HG03469 (cell line): ENCODE measurements at regions not wholly inside any gene's neighbourhood (a gene's known extent, or its start where the extent isn't known, plus 50 kb on each side); places are given as distances from the start of the nearest gene placed in this dataset.

Experiments
- ATAC-seq: cut with Tn5 transposase; IDR thresholded peaks from one replicate; pipeline ENCODE4 v1.9.1; 2021; ENCODE audit warnings: mild to moderate bottlenecking, moderate library complexity, moderate number of reproducible peaks; ENCODE audit not compliant: unreplicated experiment

DNA sequence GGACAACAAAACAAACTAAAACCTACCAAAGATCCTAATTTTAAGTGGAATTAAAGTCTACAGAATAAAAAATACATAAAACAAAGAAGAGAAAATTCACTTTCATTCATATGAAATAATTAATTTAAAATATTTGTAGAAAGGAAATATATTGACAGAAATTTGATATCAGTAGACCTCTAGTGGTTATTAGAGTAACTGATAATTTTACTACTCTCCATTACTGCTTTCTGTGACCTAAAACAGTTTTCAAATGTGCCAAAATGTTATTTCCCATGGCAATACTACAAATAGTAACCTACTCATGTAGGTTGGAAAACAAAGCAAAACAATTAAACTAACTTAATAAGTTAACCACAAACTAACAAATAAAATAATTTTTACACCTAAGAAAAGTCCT lies 147.1 kb downstream of the NOL4 start:
- ATAC-seq, result no peak

DNA sequence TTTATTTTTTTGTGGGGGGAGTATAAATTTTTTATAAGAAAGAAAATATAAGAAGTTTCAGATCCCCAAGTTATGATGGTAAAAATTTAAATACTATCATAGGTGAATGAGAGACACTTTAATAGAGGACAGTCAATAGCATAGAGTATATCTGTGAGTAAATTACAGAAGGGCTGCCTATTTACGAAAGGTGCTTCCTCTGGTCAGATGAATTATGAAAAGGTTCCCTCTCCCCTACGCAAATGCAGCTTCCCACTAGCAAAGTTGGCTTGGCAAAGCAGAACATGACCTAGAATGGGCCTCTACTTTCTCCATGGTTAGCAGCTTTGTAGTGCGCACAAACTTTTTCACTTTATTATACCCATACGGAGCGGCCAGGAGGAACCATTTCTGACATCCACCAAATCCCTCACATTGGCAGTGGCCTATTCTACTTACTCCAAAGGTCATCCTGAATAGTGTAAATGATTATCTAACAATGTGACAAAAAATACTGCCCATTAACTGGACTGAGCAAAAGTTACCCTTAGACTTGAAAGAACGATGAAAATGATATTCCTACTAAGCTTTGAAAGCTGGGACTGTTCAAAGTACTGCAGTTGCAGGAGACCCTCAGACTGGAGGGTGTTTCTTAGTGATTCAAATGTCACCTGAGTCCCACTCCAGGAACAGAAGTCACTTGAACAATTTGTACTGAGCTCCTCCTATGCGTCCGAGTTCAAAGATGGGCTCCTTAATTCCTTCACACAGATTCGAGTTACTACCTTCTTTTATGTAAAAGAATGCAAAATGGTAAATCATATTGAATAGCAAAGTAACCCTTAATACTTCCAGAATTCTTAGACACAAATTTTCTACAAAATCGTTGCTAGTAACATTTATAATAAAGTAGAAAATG lies 148.5 kb downstream of the NOL4 start:
- ATAC-seq, result no peak

DNA sequence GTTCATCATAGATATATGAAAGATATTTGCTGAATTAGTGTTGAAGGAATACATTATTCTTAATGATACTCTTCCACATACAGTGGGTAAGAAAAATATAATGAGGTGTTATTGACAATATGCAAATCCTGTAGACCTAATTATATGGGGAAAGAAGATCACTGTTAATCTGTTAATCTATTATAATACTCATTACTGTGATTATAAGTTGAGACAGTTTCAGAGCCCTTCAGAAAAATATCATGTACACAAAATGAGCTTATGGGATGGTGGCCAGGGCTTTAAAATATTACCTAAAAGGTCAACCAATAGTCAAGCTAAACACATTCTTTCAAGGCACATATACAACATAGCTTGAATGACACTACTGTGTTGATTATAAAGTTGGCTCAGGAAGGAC lies 163.5 kb downstream of the NOL4 start:
- no peak for ATAC-seq

DNA sequence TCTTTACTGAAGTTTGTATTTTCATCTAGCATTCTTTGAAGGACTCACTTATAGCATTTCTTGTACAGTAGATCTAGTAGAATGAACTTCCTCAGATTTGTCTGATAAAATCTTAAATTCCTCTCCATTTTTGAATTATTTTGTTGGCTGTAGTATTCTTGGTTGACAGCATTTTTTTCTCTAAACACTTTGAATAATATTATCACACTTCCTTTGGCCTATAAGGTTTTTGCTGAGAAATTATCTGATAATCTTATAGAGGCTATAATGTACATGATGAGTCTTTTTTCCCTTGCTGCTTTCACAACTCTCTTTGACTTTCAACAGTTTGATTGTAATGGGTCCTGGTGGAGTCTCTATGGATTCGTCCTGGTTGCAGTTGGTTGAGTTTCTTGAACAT lies 169.5 kb downstream of the NOL4 start:
- no peak for ATAC-seq

DNA sequence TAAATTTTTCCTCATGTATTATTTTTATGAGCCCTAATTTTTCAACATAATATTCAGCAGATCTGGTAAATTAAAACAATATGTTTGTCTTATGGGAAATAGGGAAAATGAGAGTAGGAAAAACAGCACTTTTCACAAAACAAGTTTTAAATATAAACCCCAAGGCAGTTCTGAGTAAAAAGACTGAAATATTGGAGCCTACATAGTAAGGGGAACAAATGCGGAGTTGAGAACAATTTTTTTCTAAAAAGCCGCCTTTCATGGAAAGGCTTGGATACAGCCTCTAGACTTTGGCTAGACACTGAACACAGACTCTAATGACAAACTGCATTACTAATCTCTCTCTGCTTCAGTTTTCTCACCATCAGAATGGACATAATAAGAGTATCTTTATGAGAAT lies 174.1 kb downstream of the NOL4 start:
- no peak for ATAC-seq

DNA sequence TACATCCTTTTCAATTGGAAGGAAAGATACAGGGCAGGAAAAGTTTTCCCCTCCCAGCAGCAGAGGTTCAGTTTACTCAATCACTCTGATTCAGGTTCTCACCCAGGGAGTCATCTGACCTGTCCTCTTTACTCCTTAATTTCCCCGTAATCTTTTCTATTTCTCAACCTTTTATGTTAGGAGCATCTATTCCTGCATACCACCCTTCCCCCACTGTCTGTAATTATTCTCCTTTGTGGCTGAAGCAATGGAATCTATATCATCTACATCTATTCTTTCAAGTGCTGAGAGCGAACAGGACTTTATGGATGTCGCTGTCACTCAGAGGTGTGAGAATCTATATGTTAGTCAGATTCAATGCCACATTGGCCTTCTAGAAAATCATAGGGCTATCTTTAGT lies 175.2 kb downstream of the NOL4 start:
- no peak for ATAC-seq

DNA sequence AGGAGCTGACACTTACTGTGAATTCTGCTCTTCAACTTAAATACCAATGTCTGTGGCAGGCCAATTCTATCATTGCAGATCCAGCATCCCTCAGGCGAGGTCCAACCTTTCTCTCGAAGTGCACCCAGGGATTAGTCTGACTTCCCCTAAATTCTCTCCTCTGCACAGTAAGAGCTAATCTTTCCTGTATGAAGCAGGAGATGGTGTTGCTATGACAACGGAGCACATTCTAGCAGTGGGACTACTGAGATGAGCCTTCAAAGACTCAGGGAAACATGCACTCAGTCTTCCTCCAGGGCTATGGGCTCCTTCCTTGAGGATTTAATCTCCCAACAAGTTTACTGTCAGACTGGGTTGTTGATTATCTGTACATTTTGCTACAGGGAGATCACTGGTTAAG lies 176.3 kb downstream of the NOL4 start:
- ATAC-seq, result no peak

DNA sequence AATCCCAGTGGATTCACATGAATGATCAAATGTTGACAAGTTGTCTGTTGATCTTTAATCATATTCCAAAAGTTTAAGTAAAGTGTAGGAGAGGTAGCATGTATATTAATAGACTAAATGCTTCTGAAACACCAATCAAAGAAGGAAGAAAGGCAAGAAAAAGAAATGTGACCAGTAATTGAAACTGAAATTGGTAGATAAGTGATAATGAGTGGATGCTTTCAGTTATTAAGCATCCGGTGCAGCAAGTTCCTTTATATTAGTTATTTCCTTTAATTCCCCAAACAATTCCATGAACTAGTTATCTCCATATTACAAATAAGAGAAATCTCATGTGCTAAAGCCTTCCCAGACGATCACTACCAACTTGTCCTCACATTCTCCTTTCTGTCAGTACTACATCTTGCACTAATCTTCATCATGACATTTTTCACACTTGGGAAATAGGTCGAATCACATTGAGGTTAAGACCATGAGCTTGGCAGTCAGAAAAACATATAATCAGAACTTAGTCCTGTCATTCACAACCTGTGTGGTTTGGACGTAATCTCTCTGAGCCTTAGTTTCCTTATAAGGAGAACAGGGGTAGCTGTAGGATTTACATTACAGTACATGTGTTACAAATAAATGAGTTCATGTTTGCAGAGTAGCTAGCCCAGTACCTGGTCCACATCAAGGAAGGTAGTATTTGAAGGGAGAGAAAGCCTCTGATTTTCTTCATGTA lies 182.1 kb downstream of the NOL4 start:
- no peak for ATAC-seq

DNA sequence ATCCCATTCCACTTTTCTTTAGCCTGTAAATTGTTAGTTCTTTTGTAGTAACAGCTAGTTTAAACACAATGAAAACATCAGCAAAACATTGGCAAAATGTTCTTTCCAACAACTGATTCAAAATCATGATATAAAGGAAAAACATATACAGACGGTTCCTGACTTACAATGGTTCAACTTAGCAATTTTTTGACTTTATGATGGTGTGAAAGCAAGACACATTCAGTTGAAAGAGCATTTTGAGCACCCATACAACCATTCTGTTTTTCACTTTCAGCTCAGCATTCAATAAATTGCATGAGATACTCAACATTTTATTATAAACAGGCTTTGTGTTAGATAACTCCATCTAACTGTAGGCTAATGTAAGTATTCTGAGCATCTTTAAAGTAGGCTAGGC lies 185.1 kb downstream of the NOL4 start:
- ATAC-seq, result no peak

DNA sequence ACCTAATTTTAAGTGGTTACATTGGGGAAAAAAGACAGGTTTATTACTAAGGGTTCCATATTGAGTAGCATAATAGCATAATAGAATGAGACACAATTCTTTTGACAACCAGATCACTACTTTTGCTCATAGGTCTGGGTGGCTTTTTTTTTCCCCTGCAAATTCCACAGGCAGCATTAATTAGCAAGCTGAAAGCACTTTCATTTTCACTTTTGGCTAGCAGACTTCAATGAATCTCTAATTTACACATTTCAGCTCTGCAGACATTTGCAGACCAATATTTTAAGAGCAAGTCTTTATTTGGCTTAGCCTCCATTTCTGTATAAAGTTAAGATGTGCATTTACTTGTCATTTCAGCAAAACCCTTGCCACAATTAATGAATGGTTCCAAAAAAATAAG lies 185.5 kb downstream of the NOL4 start:
- ATAC-seq, result no peak

DNA sequence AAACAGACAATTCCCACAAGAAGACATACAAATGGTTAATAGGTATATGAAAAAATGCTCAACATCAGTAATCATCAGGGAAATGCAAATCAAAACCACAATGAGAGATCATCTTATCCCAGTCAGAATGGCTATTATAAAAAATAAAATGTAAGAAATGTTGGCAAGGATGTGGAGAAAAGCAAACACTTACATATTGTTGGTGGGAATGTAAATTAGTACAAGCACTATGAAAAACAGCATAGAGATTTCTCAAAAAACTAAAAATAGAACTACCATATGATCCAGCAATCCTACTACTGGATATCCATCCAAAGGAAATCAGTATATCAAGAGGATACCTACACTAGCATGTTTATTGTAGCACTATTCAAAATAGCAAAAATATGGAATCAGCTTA lies 186.6 kb downstream of the NOL4 start:
- ATAC-seq, result no peak

DNA sequence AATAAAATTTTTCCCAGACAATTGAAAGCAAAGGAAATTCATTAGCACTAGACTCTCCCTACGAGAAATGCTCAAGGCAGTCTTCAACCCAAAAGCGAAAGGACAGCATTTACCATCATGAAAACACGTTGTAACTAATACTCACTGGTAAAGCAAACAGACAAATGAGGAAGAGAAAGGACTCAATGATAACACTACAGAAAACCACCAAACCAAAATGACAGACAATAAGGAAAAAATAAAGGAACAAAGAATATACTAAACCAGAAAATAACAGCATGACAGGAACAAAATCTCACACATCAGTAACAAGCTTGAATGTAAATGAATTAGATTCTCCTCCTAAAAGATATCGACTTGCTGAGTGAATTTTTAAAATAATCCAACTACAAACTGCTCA lies 190.7 kb downstream of the NOL4 start:
- no peak for ATAC-seq

DNA sequence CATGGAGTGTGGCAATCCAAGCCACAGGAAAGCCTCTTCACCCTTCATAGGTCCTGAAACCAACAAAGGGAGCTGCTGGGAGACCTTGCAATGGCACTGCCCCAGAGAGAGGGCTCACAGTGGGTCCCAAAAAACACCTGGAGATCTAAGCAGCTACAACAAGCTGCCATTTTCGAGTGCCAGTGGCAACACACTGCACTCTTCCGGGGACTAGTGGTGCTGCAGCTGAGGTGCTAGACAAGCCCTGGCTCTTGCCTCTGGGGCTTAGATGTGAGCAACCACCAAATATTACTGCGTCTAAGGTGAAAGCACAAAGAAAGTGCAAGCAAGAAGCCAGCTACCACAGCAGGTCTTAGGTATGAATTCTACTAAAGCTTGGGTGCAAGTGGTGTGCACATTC lies 192.9 kb downstream of the NOL4 start:
- no peak for ATAC-seq

DNA sequence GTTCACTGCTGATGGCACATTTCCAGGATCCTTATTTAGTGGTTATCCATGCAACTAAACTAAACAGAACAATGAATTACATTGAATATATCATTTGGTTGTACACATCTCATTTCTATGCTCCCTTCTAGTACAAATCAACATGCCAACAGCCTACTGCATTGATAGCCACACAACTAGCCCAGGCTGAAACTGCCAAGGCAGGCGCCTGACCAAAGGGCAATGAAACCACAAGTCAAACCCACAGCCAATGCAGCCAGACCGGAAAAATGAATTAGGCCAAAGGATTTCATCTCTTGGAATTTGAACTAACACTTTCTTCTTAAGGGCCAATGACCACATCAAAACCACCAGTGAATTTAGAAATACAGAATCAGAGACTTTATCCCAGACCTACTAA lies 196.4 kb downstream of the NOL4 start:
- no peak for ATAC-seq

DNA sequence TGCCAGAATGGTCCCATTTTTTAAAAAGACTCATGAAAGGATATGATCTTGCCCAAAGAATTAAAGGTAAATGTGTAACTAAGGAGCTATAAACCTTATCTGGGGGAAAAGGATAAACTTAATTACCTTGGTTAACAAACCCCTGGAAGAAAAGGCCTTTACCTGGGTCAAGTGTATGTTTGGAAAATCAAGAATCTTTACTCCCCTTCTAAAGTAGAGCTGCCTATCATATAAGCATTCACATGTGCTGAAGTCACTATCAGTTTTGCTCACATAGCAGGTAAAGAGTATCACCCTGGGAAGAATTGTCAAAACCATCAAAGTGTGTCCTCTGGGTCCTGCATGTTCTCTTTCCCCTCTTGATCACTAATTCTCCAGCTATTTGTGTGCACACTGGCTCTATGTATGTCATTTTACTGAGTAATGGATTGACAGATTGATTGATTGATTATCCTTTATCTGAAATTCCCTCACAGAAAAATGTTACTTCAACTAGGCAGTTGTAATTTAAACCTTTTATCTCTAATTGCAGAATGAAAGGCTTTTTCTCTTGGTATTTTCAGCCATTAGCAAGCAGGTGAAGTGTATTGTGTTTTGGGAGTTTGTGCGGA lies 199.4 kb downstream of the NOL4 start:
- no peak for ATAC-seq

DNA sequence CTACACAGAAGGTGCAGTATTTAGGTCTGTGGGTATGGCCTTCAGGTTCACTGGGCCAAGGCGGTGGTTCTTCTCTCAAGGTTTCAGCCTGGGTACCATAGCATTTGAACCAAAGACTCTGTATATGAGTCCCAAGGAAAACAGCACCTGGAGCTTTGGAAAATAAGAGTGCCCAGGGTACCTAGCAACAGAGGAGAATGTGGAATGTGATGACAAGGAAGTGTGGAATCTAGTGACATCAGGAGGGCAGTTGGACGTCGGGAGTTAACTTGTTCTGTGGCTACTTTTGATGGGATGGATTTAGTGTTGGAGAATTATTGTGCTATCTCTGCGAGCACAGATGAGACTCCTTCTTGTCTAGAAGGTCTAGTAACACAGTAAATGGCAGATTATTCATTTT lies 201.2 kb downstream of the NOL4 start:
- ATAC-seq, result no peak

DNA sequence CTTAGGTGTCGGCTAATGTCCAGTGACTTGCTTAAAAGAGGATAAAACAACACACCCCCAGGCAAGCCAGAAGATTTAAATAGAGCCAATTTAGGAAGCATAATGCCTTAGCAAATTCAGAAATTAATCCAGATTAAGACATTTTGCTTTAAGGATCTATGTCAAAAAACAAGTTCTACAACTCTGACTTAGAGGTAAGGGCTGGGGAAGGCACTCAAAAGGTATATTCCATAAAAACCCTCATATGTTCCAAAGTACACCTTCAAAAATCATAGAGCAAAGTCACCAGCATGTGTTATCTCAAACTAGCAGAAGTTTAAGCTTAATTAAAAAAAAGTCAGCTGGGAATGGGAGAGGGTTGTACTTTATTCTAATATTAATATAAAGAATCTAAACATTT lies 206.4 kb downstream of the NOL4 start:
- no peak for ATAC-seq

DNA sequence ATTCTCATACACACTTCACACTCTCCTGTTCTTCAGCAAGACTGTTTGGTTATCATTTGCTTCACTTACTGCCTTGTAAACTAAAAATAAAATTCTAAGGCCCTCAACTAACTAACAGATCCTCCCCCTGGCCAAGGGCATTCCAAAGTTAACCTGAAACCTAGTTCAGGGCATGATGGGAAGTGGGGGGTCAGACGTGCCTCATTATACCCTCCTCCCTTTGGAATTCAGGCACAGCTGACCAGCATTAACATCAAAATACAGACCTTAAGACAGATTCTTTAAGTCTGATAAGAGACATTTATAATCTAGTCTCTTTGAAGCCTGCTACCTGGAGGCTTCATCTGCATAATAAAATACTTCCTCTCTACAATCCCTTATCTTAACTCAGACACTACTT lies 221.0 kb downstream of the NOL4 start:
- ATAC-seq, result no peak

DNA sequence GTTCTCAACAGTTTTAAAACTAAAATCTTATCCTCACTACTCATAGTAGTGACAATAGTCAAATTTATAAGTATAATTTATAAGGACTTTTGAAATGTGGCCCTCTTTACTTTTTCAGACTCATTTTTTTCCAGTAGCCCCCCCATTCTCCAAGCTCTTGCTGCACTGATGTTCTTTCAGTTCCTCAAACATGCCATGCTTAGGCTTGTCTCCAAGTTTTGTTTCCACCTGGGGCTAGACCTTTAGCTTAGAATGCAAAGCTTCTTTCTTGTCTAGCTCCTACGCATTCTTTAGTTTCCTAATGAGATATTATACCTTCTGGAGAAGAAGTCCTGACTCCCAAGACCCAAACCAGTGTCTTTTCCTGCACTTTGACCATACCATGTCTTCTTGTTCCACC lies 222.6 kb downstream of the NOL4 start:
- no peak for ATAC-seq

DNA sequence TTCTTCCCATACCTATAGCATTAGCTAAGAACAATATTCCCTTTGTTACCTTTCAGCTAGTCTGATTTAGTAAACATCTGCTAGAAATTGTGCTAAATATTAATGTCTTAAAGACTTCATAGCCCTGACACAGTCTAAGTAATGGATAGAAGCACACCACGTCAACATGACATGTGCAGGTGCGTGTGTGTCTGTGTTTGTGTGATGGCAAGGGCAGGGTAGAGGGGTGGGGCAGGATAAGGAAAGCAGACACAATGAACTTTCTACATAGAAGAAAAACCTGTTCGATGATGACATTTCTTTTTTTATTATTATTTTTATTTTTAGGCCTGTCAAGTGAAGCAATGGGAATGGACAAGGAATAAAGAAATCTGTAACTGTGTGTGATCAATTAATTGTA lies 223.3 kb downstream of the NOL4 start:
- no peak for ATAC-seq

DNA sequence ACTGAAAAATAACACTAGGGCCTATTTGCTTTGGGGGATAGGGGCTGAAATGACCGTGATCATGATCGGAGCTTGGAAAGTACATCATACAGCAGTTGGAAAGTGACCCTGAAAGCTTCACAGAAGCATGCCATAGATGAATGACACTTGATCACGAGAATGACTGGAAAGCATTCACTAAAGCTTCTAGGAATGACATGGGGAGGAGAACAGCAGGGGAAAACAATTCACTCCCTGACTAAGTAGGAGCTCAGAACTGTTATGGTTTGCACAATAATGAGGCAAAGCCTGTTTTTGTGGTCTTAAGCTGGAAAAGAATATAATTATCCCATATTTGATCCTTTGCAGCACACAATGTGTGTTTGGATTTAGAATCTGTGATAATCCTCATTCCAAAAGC lies 237.5 kb downstream of the NOL4 start:
- ATAC-seq, result no peak

DNA sequence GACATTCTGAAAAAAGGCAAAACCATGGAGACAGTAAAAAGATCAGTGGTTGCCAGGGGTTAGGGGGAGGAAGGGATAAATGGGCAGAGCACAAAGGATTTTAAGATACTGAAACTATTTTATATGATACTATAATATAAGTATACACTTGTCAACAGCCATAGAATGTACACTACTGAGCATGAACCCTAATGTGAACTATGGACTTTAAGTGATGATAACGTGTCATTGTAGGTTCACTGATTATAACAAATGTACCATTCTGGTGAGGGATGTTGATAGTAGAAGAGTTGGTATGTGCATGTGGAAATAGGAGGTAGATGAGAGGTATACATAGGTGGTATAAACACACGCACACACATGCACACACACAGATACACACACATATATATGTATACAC lies 241.6 kb downstream of the NOL4 start:
- ATAC-seq, result no peak
